Sciatic nerve (tissue), 2 donors: ENCODE measurements at regions not wholly inside any gene's neighbourhood (a gene's known extent, or its start where the extent isn't known, plus 50 kb on each side); places are given as distances from the start of the nearest gene placed in this dataset.

Source experiments
- ATAC-seq: fragments of 200-7000 bp; cut with Tn5 transposase; one replicate; pipeline ENCODE4 v1.9.1; 2020; ENCODE audit warnings: mild to moderate bottlenecking, moderate library complexity
- DNase-seq: peaks from one replicate; pipeline ENCODE4 v3.0.0-alpha.2; 2020; ENCODE audit warnings: low spot score
- intact Hi-C: fragments of 100-400 bp; cut with DNase I; formaldehyde crosslinking; loops from one replicate; pipeline ENCODE4 v1.14.2; 2022
- donor health status: DM: no; HTN: no; CAD: no.
- donor health status: DM: no; HTN: no; CAD: no.

GRCh38 chr12:24499151-24500146 lies 449.5 kb downstream of the BCAT1 start:
- intact Hi-C loops, result no loop called here
- DNase-seq, result no peak
- peak; percentile 90 for ATAC-seq

GRCh38 chr12:24496755-24497154 lies 452.1 kb downstream of the BCAT1 start:
- DNase-seq (no peak), ATAC-seq (no peak)
- intact Hi-C loops, result no loop called here

- DNase-seq (no peak), ATAC-seq (no peak)
- intact Hi-C loops, result no loop called here
These were observed 454.5 kb downstream of the BCAT1 start for GRCh38 chr12:24494401-24494800.

- intact Hi-C loops, result no loop called here
- DNase-seq, result no peak
- ATAC-seq, result no peak
These were observed 456.9 kb downstream of the BCAT1 start for GRCh38 chr12:24491968-24492367.

- DNase-seq (no peak), ATAC-seq (no peak)
- intact Hi-C loops, result no loop called here
These were observed 459.0 kb downstream of the BCAT1 start for GRCh38 chr12:24489939-24490338.

GRCh38 chr12:24488906-24489619 lies 459.8 kb downstream of the BCAT1 start:
- DNase-seq (no peak), ATAC-seq (no peak)
- intact Hi-C loops, result no loop called here

GRCh38 chr12:24488091-24488596 lies 460.8 kb downstream of the BCAT1 start:
- intact Hi-C loops, result no loop called here
- DNase-seq, result no peak
- peak; percentile 74 for ATAC-seq

GRCh38 chr12:24487606-24488005 lies 461.3 kb downstream of the BCAT1 start:
- intact Hi-C loops, result no loop called here
- no peak for DNase-seq
- no peak for ATAC-seq

- DNase-seq (no peak), ATAC-seq (no peak)
- intact Hi-C loops, result no loop called here
These were observed 465.2 kb downstream of the BCAT1 start for GRCh38 chr12:24483732-24484131.

GRCh38 chr12:24482882-24483604 lies 465.9 kb downstream of the BCAT1 start:
- intact Hi-C loops, result no loop called here
- no peak for DNase-seq
- no peak for ATAC-seq

- ATAC-seq, result no peak
- DNase-seq, result no peak
- intact Hi-C loops, result no loop called here
These were observed 466.9 kb downstream of the BCAT1 start for GRCh38 chr12:24482044-24482443.

- intact Hi-C loops, result no loop called here
- no peak for DNase-seq
- no peak for ATAC-seq
These were observed 468.0 kb downstream of the BCAT1 start for GRCh38 chr12:24480766-24481449.

- DNase-seq (no peak), ATAC-seq (no peak)
- intact Hi-C loops, result no loop called here
These were observed 469.8 kb downstream of the BCAT1 start for GRCh38 chr12:24479131-24479530.

GRCh38 chr12:24478254-24478653 lies 470.6 kb downstream of the BCAT1 start:
- DNase-seq, result no peak
- intact Hi-C loops, result no loop called here
- ATAC-seq, result no peak

GRCh38 chr12:24476310-24476709 lies 472.6 kb downstream of the BCAT1 start:
- intact Hi-C loops, result no loop called here
- DNase-seq, result no peak
- no peak for ATAC-seq

- no peak for ATAC-seq
- intact Hi-C loops, result no loop called here
These were observed 473.6 kb downstream of the BCAT1 start for GRCh38 chr12:24475337-24475736.

GRCh38 chr12:24473097-24473496 lies 475.8 kb downstream of the BCAT1 start:
- DNase-seq (no peak), ATAC-seq (no peak)
- intact Hi-C loops, result no loop called here

More at GRCh38 chr12:24475337-24475736, 473.6 kb downstream of the BCAT1 start:
- DNase-seq, result no peak

- ATAC-seq, result no peak
- no peak for DNase-seq
- intact Hi-C loops, result no loop called here
These were observed 478.9 kb downstream of the BCAT1 start for GRCh38 chr12:24470050-24470449.

- ATAC-seq (no peak), DNase-seq (no peak)
- intact Hi-C loops, result no loop called here
These were observed 479.8 kb downstream of the BCAT1 start for GRCh38 chr12:24469089-24469488.
